ENCODE measurements at regions not wholly inside any gene's neighbourhood (a gene's known extent, or its start where the extent isn't known, plus 50 kb on each side); places are given as distances from the start of the nearest gene placed in this dataset.

DNA sequence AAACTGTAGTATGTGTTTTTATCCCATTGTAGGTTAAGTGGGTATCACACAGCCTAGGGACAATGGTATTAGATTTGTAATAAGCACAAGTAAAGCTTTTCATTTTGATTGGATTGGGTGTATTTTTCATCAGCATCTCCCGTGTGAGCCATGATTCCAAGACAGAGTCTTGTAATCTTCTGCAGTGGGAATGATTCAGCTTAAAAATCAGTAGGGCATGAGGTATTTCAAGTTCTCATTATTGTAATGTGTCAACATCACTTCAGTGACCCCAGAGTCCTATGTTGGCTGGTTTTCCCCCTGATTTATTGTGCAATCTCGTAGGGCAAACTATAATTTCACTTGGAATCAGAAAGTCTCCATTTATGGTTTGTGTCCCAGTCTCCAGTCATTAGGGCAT, 833.2 kb upstream of the RBFOX1 start:
- TF ChIP-seq, protein P1, sequence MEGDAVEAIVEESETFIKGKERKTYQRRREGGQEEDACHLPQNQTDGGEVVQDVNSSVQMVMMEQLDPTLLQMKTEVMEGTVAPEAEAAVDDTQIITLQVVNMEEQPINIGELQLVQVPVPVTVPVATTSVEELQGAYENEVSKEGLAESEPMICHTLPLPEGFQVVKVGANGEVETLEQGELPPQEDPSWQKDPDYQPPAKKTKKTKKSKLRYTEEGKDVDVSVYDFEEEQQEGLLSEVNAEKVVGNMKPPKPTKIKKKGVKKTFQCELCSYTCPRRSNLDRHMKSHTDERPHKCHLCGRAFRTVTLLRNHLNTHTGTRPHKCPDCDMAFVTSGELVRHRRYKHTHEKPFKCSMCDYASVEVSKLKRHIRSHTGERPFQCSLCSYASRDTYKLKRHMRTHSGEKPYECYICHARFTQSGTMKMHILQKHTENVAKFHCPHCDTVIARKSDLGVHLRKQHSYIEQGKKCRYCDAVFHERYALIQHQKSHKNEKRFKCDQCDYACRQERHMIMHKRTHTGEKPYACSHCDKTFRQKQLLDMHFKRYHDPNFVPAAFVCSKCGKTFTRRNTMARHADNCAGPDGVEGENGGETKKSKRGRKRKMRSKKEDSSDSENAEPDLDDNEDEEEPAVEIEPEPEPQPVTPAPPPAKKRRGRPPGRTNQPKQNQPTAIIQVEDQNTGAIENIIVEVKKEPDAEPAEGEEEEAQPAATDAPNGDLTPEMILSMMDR (IDR thresholded peaks at IDR 0.05) = no peak
- no peak for TF ChIP-seq POLR2A (IDR thresholded peaks at IDR 0.05)

Data from heart left ventricle (tissue), 13 donors.